NCI-H2171 (cell line): ENCODE measurements at regions not wholly inside any gene's neighbourhood (a gene's known extent, or its start where the extent isn't known, plus 50 kb on each side); places are given as distances from the start of the nearest gene placed in this dataset.

Source experiments
- DNase-seq: peaks from one replicate; lab custom pipeline; 2025; lab: John Stamatoyannopoulos, UW

DNA sequence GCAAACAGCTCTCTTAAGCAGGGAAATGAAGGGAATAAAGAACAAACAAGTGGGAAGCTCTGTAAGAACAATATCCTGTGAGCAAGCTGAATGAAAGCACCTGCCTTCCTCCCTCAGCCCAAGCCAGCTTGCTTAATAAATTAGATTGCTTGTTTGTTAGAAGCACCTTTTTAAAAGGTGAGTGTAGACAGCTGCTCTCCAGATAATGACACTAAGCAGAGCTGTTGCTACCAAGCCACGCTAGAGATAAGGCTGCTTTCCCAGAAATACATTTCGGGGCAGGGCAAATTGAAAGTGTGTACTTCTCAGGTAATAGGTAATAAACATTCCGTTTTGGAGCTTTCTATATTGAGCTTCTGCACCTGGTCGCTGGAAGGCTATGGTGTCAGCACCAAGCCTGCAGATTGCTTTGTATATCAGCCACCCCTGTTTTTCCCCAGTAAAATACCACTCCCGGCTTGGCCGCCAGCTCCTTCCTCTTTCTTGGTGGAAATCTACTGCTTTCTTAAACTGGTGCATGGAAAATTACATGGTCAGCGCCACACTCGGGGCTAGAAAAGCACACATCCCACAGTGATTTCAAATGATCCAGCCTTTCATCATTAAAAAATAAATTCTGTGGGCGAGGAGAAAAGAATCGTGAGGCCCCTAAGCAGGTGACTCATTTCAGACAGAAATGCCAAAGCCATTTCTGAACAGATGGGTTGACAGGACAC lies 151.3 kb downstream of the ETS2 start:
- no peak for DNase-seq

DNA sequence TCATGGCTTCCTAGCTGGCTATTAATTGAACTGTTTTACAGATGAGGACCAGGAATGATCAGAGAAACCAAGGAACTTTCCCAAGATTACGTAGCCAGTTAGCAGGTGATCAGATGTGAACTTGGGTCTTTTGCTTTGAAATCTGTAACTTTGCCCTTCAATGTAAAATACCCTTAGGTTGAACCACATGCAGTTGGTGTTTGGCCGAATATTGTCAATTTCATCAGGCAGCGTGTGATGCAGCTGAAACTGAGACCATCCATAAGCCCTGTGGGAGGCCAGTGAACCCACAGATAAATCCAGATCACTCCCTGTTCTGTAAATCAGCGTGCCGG lies 150.8 kb downstream of the ETS2 start:
- no peak for DNase-seq

DNA sequence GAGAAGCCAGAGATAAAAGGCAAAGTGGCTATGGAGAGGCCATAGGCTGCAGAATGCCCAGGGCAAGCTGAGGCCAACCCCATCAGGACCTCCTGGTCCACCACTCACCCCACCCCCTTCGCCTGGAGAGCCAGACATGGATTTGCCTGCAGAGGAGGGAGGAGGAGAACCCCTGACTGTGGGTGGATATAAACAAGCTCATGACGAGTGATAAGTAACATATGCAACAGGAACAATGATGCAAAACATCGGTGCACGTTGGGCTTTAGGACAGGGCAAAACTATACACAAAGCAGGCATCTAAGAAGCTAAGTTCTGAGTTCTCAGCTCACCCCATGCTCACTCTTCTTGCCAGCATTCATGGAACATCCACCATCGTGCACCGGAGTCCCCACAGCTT lies 150.3 kb downstream of the ETS2 start:
- DNase-seq = no peak

DNA sequence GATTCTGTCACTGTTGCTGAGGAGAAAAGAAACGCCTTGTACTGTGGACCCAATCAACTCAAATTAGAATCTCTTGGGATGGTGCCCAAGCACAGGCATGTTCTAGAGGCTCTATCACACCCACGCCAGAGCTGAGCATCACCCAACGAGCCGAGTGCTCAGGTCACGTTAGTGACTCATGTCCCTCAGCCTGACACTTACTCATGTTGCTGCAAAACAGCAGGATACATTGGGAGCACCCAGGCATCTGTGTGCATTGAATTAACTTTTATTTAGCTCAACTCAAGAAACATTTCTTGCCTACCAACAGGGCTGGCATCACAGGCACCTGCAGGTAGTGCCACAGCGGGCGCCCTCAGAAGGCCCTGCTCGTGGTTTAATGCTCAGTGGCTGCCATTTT lies 149.8 kb downstream of the ETS2 start:
- no peak for DNase-seq

- DNase-seq = no peak
Observed at GRCh38 chr21:38954588-38955004, 148.9 kb downstream of the ETS2 start.

GRCh38 chr21:38953516-38953915 lies 147.8 kb downstream of the ETS2 start:
- DNase-seq = no peak

DNA sequence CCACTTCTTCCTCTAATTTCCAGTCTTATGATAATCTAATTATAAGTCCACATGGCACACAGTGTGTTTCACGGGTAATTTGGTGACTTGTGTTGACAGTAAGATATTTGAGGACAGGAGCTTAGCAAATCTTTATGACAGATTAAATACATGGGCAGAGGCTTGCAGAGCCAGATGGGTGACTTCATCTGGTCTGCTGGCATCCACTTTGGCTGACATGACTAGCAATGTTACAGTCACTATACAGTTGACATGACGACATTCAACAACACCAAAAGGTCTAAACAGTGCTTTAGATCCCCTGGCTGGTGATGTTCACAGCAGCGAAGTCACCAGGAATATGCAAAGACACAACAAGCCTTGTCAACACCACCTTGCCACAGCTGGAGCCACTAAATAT lies 147.2 kb downstream of the ETS2 start:
- DNase-seq = no peak

DNA sequence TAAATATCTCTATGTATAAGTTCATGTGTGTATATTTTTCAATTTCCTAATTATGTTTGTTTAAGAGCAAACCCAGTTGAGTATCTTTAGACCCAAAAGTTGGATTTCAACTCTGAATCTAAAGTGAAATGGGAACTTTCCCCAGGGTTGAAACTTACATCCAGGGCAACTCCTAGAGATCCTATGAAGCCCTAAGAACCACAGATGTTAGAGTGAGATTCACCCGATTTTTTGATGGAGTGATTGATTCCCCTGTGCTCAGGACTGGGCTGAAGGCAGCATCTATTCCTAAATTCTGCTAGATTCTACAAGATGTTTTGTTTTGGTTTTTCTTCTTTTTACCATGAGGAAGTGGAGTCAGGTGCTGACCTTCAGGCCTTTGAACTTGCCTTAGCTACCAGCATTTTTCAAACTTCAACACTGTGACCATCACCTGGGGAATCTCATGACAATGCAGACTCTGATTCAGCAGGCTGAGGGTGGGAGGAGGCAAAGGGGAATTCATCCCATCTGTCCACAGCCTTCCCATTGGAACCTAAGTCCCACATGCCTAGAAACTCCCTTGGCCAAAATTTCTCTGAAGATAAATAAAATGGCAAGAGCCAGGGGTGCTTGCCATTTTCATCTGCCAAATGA lies 145.5 kb downstream of the ETS2 start:
- DNase-seq = no peak

GRCh38 chr21:38950435-38951094 lies 144.8 kb downstream of the ETS2 start:
- no peak for DNase-seq

DNA sequence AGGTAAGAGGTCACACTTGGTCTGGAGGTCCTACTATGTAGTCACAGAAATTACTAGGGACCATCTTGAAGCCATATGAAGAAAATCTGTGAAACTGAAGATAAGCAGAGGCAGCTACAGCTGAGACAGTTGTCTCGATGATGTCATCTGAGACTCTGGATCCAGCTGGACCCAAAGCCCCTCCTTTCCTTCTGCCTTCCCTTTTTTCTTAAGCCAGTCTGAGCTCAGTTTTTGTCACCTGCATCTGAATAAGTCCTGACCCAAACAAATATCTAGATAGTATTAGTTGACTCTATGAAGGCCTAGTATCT lies 143.3 kb downstream of the ETS2 start:
- DNase-seq = no peak

DNA sequence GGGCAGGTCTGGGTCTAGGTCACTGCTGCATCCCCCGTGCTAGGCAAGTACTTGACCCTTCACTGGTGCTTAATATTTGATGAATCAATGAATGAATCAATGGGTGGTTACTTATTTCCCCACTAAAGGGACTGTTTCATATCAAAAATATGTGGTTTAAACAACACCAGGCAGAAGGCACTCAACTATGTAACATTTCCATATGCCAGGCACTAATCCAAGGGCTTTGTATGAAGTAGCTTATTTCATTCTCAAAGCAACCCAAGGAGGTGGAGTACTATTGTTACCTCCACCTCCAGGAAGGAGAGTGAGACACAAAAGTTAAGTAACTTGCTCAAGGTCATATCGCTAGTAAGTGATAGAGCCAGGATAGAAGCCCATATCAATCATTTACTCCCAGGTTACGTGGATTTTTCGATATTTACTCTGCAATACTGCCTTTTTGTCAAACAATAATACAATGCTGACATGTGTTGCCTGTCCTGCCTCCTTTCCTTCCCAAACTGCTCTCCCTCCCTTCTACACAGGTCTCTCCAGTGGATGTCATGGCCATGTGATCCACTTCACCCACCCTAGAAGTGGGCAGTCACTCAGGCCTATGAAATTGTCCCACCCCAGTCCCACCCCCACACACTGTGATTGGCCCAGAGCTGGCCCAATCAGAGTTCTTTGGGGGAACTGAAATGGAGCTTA lies 142.8 kb downstream of the ETS2 start:
- no peak for DNase-seq

- no peak for DNase-seq
Observed at GRCh38 chr21:38945545-38946245, 140.0 kb downstream of the ETS2 start.

- DNase-seq = no peak
Observed at GRCh38 chr21:38944903-38945302, 139.2 kb downstream of the ETS2 start.

- DNase-seq = no peak
Observed at GRCh38 chr21:38944402-38944801, 138.7 kb downstream of the ETS2 start.

- no peak for DNase-seq
Observed at GRCh38 chr21:38942748-38943211, 137.1 kb downstream of the ETS2 start.

GRCh38 chr21:38938769-38939168 lies 133.0 kb downstream of the ETS2 start:
- DNase-seq = no peak

GRCh38 chr21:38938343-38938742 lies 132.6 kb downstream of the ETS2 start:
- DNase-seq = no peak

- DNase-seq = no peak
Observed at GRCh38 chr21:38937844-38938243, 132.1 kb downstream of the ETS2 start.

- DNase-seq = no peak
Observed at GRCh38 chr21:38937286-38937790, 131.6 kb downstream of the ETS2 start.

- no peak for DNase-seq
Observed at GRCh38 chr21:38936240-38936639, 130.5 kb downstream of the ETS2 start.

DNA sequence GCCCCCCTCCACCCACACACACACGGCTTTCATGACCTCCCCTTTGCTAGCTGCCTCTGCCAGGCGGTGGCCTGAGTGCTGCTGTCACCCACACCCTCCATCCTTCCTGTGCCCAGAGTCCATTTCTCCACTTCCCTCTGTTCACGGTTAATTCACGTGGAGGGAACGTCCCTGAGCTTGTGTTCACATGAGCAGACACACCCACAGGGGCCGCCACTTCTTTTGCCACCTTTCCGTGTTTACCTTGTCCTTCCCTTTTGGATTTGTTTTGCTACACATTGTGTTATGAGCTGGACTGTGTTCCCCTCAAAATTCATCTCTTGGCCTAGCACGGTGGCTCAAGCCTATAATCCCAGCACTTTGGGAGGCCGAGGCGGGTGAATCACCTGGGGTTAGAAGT lies 128.0 kb downstream of the ETS2 start:
- no peak for DNase-seq

- DNase-seq = no peak
Observed at GRCh38 chr21:38931291-38931690, 125.6 kb downstream of the ETS2 start.
